HG03108 (cell line): ENCODE measurements at regions not wholly inside any gene's neighbourhood (a gene's known extent, or its start where the extent isn't known, plus 50 kb on each side); places are given as distances from the start of the nearest gene placed in this dataset.

Experiments used
- ATAC-seq: cut with Tn5 transposase; IDR thresholded peaks from one replicate; pipeline ENCODE4 v1.9.1; 2021; ENCODE audit warnings: moderate library complexity; ENCODE audit not compliant: unreplicated experiment

DNA sequence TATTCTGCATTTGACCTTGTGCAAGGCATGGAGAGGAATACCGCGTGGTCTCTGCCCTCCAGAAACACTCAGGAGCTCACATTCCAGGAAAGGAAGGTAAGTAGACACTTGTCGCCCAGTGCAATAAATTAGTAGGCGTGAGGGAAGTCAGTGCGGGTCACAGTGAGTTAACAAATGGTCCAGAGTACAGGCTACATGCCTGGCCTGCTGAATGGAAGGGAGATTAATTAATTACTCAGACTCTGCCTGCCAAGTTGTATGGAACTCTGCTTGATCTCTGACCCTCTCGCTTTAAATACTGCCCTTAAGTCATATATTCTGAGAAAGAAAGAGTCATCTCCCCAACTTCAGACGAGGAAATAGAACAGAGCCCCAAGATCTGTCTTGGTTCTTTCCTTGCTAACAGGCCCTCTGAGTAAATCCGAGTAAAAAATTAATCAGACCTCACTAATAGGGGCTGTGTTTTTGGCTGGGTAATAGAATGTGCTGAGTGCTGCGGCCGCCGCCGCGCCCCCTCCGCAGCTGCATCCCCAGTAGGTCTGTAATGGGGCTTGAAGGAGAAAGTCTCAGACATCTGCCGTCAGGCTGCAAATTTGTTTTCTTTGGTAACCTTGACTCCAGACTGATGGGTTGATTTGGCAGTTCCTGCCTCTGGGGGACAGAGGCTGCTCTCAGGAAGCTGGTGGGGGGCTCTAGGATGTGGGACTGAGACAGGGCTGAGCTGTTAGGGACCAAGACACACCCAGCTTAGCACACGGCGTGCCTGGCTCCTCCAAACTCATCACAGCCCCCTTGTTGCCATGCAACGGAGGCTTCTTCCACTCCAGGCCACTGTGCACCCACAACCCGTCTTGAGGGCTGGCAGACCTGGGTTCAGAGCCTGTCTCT lies 144.4 kb downstream of the NSG2 start:
- ATAC-seq = no peak

DNA sequence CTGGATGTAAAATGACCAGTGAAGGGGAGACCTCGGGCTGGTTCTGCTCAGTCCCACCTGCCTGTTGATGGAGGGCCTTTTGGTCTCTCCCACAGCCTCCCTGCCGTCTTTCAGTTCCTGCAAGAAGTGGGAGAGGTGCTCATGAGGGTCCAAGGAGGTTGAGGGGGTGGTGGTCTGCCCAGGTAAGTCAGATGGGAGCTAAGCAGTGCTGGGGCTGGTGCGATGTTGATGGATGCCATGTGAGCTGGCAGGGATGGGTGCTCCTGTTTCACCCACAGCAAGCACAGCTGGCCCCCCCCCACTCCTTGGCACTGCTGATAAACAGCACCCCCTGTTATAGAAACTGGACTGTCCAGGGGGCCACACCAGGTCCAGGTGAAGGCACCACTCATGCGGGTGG lies 145.6 kb downstream of the NSG2 start:
- ATAC-seq = no peak

DNA sequence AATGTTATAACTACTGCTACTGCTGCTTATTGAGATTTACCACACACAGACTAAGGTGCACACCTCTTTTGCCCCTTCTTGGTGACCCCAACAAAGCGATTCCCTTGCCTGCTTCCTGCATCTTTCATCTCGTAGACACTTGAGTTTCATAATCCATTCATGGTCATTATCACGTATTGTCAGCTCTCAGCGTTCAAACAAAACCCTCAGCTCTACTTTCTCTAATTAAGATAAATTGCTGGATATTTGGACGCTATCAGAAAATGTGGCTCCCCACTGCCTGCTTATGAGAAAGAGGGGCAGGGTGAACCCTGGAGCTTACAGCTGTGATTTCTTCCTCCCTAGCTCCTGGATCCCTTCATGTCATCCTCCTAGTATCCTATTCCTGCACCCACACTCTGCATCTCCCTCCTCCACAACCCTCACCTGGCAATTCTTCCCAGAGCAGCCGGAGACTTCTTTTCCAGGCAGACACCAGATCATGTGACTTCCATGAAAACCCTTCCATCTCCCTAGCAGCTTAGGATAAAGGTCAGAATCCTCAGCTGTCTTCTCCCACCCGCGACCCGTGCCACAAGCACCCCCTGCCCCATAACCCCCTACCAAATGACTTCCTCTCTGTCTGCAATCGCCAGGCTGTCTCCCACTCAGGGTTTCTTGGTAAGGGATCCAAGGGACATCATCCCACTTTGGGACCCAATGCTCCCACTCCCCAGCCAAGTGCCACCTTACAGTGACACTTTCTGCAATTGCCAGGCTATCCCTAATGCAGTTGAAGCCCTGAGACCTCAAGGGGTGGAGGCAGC lies 146.5 kb downstream of the NSG2 start:
- no peak for ATAC-seq

- no peak for ATAC-seq
Measured at GRCh38 chr5:174192901-174193300, 147.4 kb downstream of the NSG2 start.

GRCh38 chr5:174195517-174195916 lies 150.0 kb downstream of the NSG2 start:
- no peak for ATAC-seq

- ATAC-seq = no peak
Measured at GRCh38 chr5:174197929-174198328, 152.4 kb downstream of the NSG2 start.

DNA sequence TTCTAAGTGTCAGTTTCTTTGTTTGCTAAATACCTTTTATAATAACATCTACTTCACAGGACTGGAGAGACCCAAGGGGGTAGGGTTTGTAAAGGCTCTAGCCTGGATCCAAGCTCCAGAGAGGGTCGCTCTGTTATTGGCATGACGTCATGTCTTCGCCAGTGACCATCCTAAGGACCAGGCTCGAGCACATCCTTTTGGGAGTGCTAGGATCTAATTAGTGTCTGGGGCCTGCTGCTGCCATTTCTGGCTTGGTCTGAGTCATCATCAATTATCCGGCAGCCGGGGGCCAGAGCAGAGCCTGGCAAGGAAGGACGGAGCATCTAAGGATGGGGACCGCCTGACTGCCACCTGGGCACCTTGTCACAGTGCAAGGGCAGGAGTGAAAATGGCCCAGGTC lies 153.0 kb downstream of the NSG2 start:
- ATAC-seq = no peak

DNA sequence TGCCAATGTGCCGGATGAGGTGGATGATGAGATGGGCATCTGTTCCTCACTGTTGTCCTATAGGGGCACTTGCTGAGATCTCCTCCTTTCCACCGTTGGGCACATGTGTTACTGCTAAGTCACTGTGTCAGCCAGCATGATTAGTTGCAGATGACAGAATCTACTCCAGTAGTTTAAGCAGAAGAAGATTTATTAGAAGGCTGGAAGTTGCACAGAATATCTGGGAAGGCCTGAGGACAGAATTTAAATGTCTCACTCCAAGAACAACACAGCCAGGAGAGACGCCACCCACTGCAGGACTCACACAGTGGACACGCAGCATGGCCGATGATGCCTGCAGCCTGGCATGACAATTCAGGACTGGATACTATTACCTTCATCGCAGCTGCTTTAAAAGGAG lies 157.5 kb downstream of the NSG2 start:
- no peak for ATAC-seq

DNA sequence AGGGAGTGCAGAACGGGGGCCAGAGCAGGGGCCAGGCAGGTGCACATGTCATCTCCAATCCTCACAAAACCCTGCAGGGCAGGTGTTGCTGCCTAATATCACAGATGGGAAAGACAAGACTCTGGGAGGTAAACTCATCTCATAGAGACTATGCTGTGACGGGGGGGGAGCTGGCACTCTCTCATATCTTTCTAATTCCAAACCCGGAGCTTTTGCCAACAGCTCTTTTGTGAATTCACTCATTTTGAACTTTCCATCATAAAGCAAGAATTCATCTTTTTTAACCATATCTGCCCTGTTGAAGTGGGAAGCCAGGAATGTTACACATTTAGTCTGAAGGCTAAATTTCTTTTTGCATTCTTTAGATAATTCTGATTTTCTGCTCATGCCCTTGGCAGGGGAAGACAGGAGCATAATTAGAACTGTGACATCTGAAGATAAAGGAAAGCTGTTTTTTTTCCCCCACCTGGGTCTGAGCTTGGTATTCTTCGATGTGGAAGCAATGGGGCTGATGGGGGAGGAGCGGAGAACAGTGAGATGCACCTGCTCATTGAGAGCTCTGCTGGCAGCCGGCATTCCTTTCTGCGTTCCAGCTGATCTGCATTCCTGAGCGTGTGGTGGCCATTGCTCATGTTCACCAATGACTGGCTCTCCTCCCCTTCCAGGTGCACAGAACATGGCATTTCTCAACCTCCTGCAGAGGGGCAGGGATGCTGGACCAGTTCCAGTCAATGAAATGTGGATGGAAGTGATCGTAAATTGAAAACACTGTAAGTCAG lies 159.2 kb downstream of the NSG2 start:
- no peak for ATAC-seq

DNA sequence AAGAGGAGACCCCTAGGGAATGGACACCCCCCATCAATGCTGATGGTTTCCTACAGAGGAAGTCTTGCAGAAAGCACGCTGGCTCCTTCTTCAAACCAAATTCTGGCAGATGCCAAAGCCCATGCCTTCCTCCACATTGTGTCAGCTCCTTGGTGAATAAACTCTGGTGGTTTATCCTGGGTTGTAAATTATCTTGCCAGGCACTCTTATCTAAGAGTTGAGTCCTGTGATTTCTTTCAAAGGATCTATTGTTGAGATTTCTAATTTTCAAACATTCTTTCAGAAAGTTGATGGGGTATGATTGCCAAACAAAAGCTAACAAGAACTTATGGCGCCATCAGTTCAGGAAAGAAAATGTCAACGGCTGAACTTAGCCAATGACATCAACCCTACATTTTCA lies 160.4 kb downstream of the NSG2 start:
- ATAC-seq = no peak

DNA sequence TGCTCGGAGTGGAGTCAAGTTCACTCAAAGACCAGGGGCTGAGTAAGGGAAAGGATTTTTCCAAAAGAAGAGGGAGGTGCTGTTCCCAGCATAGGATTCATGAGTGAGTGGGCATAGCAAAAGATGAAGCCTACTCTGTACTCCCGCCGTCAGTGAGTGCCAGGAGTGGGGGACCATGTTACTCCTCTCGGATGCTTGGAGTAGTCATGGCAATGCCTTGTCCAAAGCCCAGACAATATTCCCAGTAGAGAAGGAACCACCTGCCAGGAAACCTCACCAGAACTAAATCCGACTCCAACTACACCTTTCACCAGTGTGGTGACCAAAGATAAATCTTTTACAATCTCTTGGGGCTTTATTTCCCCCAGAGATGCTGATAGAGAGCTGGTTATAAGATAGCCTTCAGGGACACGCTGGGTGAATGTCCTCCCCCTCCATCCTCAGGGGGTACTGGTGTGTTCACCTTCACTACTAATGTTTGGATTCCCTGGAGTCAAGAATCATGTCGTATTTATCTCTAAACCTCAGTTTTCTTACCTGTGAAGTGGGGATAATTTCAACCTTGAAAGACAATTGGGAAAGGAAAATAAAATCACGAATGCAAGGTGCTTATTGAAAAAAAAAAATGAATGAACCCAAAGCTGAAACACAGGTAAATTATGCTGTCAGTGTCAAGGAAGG lies 165.2 kb downstream of the NSG2 start:
- ATAC-seq = no peak

- no peak for ATAC-seq
Measured at GRCh38 chr5:174211277-174211626, 165.7 kb downstream of the NSG2 start.

- ATAC-seq = no peak
Measured at GRCh38 chr5:174217527-174217926, 172.0 kb downstream of the NSG2 start.

DNA sequence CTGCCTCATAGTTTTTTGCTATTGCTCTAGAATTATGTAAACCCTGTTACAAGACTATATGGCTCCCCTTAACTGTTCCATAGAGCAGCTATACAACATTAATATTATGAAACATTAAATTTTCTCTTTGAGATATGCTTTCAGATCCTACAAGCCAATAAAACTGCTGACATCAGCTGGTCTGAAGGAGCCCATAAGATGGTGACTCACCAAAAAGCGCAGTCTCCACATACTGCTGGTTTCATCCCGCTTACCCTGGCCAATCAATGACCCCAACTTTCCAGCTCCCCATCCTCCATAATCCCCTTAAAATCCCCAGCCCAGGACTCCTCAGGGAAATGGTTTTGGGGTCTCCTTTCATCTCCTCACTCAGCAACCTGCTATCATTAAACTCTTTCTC lies 172.7 kb downstream of the NSG2 start:
- no peak for ATAC-seq

- ATAC-seq = no peak
Measured at GRCh38 chr5:174220417-174220816, 174.9 kb downstream of the NSG2 start.

- ATAC-seq = no peak
Measured at GRCh38 chr5:174221436-174221835, 175.9 kb downstream of the NSG2 start.

- no peak for ATAC-seq
Measured at GRCh38 chr5:174221946-174222345, 176.4 kb downstream of the NSG2 start.

- no peak for ATAC-seq
Measured at GRCh38 chr5:174222891-174223290, 177.4 kb downstream of the NSG2 start.

DNA sequence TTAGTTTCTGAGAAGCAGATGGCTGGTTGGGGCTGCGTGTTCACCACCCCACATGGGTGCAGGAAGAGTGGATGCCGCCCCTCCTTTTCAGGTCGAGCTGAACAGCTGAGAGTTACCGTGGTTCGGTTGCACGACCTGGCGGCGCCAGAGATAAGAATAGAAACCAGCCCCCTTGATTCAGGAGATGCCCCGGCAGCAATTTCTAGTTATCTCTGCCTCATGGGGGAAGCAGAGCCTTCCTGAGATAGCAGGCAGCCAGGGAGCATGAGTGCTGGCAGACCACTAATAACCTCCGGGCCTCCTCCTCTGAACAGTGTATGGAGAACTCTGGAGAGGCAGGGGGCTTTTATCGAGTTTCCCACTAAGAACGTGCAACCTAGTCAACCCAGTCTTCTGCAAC lies 177.8 kb downstream of the NSG2 start:
- no peak for ATAC-seq

- ATAC-seq = no peak
Measured at GRCh38 chr5:174229068-174229467, 183.6 kb downstream of the NSG2 start.
